Effector memory CD4-positive, alpha-beta T cell (primary cell): ENCODE measurements at regions not wholly inside any gene's neighbourhood (a gene's known extent, or its start where the extent isn't known, plus 50 kb on each side); places are given as distances from the start of the nearest gene placed in this dataset.

ENCODE experiments used
- DNase-seq, 3 donors: peaks; one replicate each; pipeline ENCODE4 v3.0.0-alpha.2; 2020
- H3K27ac ChIP-seq: 2 replicates; pipeline ENCODE4 v1.7.0; 2013; ENCODE audit warnings: mild to moderate bottlenecking, low read length, moderate library complexity; ENCODE audit not compliant: insufficient read depth, poor library complexity, severe bottlenecking
- H3K27me3 ChIP-seq: replicated peaks from 2 replicates; pipeline ENCODE4 v1.7.0; 2013; ENCODE audit warnings: mild to moderate bottlenecking, low read length; ENCODE audit not compliant: insufficient read depth, control insufficient read depth, poor library complexity, severe bottlenecking
- H3K36me3 ChIP-seq: 2 replicates; pipeline ENCODE4 v1.7.0; 2013; ENCODE audit warnings: mild to moderate bottlenecking, low read length, moderate library complexity; ENCODE audit not compliant: control insufficient read depth, insufficient read depth
- H3K4me1 ChIP-seq: 2 replicates; pipeline ENCODE4 v1.7.0; 2013; ENCODE audit warnings: low read length, mild to moderate bottlenecking; ENCODE audit not compliant: control insufficient read depth, insufficient read depth, poor library complexity, severe bottlenecking
- H3K4me3 ChIP-seq: 2 replicates; pipeline ENCODE4 v1.7.0; 2013; ENCODE audit warnings: low read length, low read depth, mild to moderate bottlenecking; ENCODE audit not compliant: insufficient read depth, poor library complexity, severe bottlenecking
- H3K9me3 ChIP-seq: 2 replicates; pipeline ENCODE4 v1.7.0; 2013; ENCODE audit warnings: mild to moderate bottlenecking, low read length, moderate library complexity; ENCODE audit not compliant: control insufficient read depth

GRCh38 chr10:124145109-124145870 is 51.9 kb upstream of the CHST15 start:
- H3K4me1 ChIP-seq, result no peaks in the 10 kb centered on the region
- H3K36me3 ChIP-seq, result no peaks in the 10 kb centered on the region
- H3K4me3 ChIP-seq, result no peak overlapping the region
- H3K27ac ChIP-seq, result no peak overlapping the region
- no peaks in the 10 kb centered on the region for H3K27me3 ChIP-seq
- no peak for DNase-seq
- H3K9me3 ChIP-seq, result no peaks in the 10 kb centered on the region

- Histone ChIP-seq H3K9me3 (no peaks in the 10 kb centered on the region), H3K4me3 (no peak overlapping the region), H3K36me3 (no peaks in the 10 kb centered on the region), H3K27me3 (no peaks in the 10 kb centered on the region), H3K4me1 (no peaks in the 10 kb centered on the region), H3K27ac (no peak overlapping the region)
- no peak for DNase-seq
Measured at GRCh38 chr10:124144536-124144935, 51.1 kb upstream of the CHST15 start.

- Histone ChIP-seq H3K27ac (no peak overlapping the region), H3K9me3 (no peaks in the 10 kb centered on the region), H3K27me3 (no peaks in the 10 kb centered on the region), H3K4me1 (no peaks in the 10 kb centered on the region), H3K4me3 (no peak overlapping the region), H3K36me3 (no peaks in the 10 kb centered on the region)
- no peak for DNase-seq
Measured at GRCh38 chr10:124143721-124144120, 50.3 kb upstream of the CHST15 start.
